ENCODE measurements at regions not wholly inside any gene's neighbourhood (a gene's known extent, or its start where the extent isn't known, plus 50 kb on each side); places are given as distances from the start of the nearest gene placed in this dataset.

DNA sequence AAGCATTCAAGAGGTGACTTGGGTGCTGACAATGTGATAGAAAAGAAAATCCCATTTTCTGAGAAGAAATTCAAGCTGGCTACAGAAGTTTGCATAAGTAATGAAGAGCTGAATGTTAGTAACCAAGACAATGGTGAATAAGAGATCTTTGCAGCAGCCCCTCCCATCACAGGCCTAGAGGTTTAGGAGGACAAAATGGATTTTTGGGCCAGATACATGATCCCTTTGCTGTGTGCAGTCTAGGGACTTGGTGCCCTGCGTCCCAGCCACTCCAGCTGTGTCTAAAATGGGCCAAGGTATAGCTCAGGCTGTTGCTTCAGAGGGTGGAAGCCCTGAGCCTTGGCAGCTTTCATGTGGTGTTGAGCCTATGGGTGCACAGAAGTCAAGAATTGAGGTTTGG lies 107.0 kb upstream of the EPHA5 start:
- DNase-seq (ENCODE audit: low read depth), result no peak

DNA sequence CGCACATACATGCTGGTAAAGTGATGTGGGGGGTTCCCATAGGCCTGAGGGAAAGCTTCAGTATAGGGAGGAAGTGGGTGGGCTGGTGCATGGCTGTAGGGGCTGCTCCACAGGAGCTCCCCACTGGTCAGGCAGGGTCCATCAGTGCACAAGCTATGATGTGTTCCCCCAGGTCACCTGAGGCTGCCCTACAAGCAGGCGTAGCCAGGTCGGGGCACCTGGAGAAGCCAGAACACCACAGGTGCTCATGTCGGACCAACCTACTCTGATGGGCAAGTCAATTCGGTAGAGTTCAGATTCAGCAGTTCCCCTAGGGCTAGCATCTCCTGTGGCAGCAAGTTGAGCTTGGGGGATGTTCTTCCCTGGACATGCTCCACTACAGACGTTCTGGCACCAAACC lies 103.3 kb upstream of the EPHA5 start:
- no peak for DNase-seq (ENCODE audit: low read depth)

DNA sequence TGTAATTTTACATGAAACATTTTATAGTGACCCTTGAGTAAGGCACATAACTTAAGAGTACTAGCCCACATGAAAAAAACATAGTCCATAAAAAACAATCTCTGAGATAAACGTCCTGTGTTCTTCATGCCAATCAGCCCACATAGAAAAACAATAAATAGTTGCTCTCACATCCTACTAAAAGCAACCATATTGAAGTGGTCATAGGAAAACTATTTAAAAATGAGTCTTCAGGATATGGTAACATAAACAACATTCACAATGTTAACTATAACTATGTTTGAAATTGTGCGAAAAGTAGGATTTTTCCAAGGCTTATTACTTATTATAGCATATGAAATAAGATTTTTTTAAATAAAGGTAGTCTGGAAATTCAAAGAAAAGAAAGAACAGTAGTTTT lies 77.1 kb upstream of the EPHA5 start:
- no peak for DNase-seq (ENCODE audit: low read depth)

DNA sequence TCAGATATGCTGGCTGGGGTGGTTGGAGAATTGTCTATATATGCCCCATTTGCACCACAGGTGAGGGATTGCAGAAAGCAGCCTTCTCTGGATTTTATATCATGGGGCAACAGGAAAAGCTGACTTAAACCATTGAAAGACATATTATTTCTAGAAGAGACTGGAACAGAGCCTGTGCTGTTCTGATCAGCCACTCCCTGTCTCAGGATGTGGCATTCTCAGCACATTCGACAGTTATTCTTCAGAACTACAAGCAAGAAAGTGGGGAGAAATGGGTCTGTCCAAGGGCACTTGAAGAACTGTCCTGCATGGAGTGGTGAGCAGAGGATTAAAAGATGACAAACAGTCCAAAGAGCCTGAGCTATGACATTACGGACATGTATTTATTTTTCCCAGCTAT lies 67.8 kb upstream of the EPHA5 start:
- no peak for DNase-seq (ENCODE audit: low read depth)

DNA sequence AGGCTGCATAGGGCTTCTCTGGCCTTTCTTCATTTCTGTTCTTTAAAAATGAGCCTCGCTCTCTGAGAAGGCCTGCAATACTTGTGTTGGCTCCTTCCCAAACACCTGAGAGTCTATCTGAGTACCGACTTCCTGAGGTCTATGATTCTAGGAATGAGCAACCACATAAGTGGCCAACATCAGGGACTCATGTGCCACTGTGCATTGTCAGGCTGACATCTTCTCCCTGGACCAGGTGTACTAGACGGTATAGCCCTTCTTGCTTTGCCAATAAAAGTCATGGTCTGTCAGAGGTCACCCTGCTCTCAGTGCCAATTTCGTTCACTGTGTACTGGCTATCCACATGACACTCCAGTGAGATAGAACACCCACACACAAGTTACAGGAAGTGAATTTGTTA lies 67.4 kb upstream of the EPHA5 start:
- DNase-seq (ENCODE audit: low read depth), result no peak

DNA sequence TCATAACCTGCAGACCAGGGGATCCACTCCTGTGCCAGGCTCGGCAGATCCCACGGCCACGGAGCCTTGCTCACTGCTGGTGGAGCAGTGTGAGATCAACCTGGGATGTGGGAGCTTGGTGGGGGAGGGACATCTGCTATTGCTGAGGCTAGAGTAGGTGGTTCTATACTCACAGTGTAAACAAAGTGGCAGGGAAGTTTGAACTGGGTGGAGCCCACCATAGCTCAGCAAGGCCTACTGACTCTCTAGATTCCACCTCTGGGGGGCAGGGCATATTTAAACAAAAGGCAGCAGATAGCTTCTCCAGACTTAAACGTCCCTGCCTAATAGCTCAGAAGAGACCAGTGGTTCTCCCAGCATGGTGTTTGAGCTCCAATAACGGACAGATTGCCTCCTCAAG lies 54.7 kb upstream of the EPHA5 start:
- no peak for DNase-seq (ENCODE audit: low read depth)
